IPS-NIHi11 (cell line): ENCODE measurements at regions not wholly inside any gene's neighbourhood (a gene's known extent, or its start where the extent isn't known, plus 50 kb on each side); places are given as distances from the start of the nearest gene placed in this dataset.
"Not testable (repeated sequence)": the region's sequence is repeated elsewhere in the genome, so short reads cannot be mapped to it uniquely, and the experiment has no call there.

ENCODE experiments used
- DNase-seq: peaks from one replicate; pipeline ENCODE4 v3.0.0; 2012; ENCODE audit warnings: mixed read lengths, low spot score

GRCh38 chr13:99698010-99698815, 196.9 kb downstream of the TM9SF2 start:
- no peak for DNase-seq

DNA sequence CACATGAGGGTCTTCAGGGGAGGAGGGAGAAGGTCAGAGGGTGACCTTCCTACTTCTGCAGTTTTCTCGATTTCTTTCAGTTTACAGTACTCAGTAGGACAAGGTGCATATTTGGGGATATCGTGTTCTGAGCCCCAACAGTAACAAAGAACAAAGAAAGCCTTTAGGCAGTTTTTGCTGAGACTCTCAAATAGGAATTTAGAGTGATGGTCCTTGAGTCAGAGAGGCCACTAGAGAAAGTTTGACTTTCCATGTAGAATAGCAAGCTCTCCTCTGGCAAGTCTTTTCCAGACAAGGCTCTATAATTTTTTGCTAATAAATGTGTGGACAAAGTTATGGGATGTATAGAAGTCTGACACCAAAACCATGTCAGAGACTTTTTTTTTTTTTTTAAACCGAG, 194.6 kb downstream of the TM9SF2 start:
- DNase-seq, result no peak

GRCh38 chr13:99693852-99694611, 192.8 kb downstream of the TM9SF2 start:
- DNase-seq, result no peak

GRCh38 chr13:99693351-99693750, 192.1 kb downstream of the TM9SF2 start:
- no peak for DNase-seq

- DNase-seq, result no peak
These were observed 191.6 kb downstream of the TM9SF2 start for GRCh38 chr13:99692854-99693253.

DNA sequence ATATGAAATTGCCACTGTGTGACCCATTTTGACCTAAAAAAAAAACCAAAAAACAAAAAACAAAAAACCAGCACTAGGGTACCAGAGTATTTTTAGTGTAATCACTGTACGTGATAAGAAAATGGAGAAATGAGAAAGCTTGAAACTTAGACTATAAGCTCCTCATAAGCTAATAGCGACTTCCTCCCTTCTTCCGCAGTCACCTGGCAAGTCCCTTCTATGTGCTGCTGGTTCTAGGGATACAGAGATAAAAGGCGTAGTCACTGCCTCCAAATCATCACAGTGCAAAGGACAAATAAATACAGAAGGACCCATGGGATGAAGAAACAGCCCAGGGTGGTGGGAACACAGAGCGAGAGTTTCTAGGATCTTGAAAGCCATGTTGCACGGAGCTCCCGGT, 190.3 kb downstream of the TM9SF2 start:
- no peak for DNase-seq

GRCh38 chr13:99690426-99691174, 189.3 kb downstream of the TM9SF2 start:
- no peak for DNase-seq

GRCh38 chr13:99689955-99690354, 188.7 kb downstream of the TM9SF2 start:
- DNase-seq, result no peak

DNA sequence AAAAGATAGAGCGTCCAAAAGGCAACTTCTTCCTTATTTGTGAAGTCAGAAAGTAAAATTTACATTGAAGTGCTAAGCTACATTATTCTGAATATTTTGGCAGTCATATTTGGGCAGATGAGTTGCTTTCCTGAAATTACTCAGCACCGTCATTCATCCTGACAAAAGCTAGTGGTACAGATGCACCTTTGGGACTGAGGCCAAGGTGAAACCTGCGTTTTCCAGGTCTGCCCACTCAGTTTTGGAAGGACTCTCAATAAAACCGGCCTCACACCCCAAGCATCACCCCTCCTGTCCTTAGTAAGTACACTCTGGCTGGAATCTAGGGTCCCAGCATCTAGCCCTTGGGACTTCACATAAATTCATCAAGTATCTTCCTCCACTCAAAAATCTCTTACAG, 187.5 kb downstream of the TM9SF2 start:
- DNase-seq, result no peak

DNA sequence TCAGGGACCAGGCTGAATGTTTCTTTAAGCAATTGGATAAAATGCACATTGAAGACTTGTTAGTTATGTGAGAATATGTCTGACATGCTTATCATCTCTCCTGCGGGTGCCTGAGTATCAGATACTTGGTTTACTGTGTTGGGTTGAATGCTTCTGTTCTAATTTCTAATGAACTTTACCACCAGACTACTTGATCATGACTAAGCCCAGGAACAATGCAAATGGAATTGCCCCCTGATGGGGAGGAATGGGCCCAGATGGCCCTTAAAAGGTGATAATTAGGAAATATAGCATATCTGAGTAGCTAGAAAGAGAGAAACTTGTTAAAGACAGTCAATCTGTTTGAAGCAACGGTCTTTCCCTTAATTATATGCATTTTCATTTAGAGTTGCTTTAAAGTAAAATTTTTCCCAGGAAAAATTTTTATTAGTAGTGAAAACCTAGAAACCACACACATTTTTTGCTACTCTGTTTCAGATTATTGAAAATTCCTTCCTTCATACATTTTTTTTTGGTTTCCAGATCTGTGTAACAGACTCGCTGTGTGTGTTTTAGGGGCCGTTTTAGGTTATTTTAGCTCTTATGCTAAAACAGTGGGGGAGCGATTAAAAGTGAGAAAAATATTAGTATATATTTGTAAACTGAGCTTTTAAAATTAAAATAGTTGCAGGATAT, 186.6 kb downstream of the TM9SF2 start:
- peak; percentile 47 for DNase-seq

DNA sequence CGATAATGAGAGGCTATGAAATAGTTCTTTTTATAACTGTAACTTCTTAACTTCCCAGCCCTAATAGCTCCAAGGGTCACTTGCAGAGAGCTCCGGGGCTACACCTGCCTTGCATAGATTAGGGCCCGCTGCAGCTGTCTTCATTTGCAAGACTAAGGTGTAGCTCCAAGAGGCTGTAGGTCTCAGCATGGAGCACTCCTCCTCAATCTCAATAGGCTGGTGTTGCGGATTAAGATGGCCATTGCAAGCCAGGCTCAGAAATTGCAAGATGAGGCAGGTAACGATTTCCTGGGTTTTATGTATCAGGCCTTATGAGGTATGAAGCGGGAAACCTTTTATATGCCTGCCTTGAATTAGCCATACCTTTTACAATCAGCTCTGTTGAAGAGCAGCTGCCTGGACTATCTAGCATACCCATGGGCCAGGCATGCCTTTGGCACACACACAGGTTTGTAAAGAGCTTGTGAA, 185.7 kb downstream of the TM9SF2 start:
- DNase-seq, result peak; percentile 70

GRCh38 chr13:99686157-99686572, 184.9 kb downstream of the TM9SF2 start:
- peak; percentile 41 for DNase-seq

GRCh38 chr13:99681695-99682094, 180.4 kb downstream of the TM9SF2 start:
- DNase-seq, result no peak

- no peak for DNase-seq
These were observed 176.1 kb downstream of the TM9SF2 start for GRCh38 chr13:99677116-99677951.

DNA sequence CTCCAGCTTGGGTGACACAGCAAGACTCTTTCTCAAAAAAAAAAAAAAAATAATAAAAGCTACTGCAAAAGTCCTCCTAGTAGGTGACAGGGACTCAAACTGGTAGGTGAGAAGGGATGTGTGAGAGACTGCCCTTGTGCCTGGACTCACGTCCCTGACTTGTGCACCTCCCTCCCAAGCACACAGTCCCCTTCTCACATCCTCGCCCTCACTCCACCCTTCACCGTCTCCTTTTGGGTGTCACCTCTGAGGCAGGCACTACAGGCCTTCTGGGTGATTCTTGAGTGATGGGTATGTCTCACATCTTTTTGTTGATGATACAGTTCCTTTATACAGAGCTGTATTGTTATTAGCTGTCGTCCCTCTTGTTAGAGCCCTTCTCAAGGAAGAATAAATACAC, 170.5 kb downstream of the TM9SF2 start:
- no peak for DNase-seq

DNA sequence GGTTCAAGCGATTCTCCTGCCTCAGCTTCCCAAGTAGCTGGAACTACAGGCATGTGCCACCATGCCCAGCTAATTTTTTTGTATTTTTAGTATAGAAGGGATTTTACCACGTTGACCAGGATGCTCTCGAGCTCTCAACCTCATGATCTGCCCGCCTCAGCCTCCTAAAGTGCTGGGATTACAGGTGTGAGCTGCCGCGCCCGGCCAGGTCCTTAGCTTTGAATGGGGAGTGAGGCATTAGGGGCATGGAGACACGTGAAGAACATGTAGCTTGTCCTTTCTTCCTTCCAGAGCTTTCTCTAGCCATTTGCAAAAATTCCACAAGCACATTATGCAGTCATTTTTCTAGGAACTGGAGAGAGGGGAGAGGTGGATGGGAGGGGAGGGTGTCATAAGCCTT, 167.8 kb downstream of the TM9SF2 start:
- DNase-seq, result not testable (repeated sequence)

DNA sequence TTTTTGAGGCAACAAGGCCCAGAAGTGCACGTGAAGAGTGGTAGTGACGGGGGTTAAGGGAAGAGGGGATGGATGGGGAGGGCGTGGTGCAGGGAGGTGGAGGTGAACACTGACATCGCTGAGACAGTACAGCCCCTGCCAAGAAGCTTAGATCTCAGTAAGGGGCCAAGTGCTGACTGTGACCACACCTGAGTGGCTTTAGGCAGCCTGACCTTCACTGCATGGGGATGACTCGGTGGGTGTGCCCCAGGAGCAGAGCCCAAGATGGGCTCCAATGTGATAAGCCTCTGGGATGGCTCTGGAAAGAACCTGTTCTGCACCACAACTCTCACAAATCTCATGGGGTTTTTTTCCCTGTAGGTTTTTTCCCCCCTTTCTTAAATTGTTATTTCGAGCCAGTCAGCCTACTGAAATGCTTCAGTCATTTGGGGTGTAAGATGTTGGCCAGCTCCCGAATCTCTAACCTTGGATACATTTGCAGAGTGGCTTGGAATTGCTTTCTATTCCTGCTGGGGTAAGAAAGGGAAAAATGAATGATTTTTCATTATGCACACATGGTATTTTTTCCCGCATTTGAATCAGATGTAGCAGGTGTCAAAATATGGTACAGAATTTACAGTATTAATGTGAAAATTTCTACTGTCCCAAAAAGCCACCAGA, 165.0 kb downstream of the TM9SF2 start:
- no peak for DNase-seq

- no peak for DNase-seq
These were observed 164.4 kb downstream of the TM9SF2 start for GRCh38 chr13:99665711-99666110.

GRCh38 chr13:99663908-99664307, 162.6 kb downstream of the TM9SF2 start:
- DNase-seq, result no peak

DNA sequence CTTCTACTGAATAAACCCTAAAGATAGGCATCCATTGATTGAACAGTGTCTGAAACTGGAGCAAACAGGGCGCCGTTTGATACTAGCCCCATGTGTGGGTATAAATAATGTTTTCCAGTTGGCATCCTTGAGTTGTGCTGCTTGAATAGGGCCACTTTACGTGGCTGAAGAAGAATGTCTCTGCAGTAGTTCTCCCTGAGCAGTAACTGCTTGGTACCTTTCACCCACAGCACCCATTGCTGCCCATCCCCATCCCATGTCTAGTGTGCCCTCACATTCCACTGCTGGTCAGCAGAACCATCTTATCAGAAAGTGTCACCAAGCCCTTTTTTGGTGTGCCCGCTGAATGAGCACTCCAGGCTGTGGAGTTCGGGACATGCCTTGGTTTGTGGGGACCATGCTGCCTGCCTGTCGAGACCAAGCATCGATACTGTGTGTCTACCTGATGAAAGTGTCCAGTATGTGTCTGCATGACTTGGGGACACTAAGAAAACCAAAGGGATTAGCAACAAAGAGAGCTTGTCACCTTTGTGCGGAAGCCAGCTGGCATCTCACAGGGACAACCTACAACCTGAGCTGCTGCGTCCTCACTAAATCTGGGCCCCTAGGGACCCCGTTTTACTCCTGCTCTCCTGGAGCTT, 162.0 kb downstream of the TM9SF2 start:
- no peak for DNase-seq
